CD4-positive, alpha-beta T cell treated with Interleukin-17A for 4 hours (primary cell): ENCODE measurements at regions not wholly inside any gene's neighbourhood (a gene's known extent, or its start where the extent isn't known, plus 50 kb on each side); places are given as distances from the start of the nearest gene placed in this dataset.

Experiments used
- DNase-seq: peaks from one replicate; pipeline ENCODE4 v3.0.0-alpha.2; 2020; ENCODE audit warnings: mixed read lengths

DNA sequence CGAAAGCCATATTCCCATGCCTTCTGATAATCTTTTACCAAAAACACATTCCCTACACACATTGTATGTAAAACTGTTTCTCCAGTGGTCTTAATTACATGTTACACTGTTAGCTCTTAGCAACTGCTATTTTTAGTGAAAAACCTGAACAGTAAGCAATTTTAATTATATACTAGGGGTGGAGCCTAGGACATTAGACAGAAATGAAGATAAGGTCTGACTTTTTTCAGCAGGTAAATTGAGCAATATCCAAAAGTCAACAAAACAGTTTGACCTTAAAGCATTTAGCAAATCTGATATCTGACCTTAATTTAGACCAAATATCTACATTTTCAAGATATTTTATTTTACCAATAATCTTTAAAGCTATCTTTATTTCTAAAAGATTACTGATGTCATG lies 60.2 kb downstream of the PDE6H start:
- no peak for DNase-seq

DNA sequence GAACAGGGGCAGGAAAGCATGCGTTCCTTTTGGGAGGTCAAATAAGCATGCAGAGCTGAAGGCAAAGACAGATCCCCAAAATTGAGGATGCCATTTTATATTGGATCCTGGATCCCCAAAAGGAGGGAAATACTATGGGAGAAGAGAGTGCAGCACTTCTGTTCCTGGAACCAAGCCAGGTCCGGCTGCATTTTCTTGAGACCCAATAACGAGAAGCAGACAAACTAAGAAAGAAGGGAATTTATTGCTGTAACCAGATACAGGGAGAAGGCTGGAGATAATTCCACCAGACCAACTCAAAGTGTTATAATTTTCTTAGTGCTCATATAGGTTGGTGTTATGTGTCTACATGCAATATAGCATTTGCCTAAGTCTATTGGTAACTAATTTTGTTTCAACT lies 60.8 kb downstream of the PDE6H start:
- no peak for DNase-seq

DNA sequence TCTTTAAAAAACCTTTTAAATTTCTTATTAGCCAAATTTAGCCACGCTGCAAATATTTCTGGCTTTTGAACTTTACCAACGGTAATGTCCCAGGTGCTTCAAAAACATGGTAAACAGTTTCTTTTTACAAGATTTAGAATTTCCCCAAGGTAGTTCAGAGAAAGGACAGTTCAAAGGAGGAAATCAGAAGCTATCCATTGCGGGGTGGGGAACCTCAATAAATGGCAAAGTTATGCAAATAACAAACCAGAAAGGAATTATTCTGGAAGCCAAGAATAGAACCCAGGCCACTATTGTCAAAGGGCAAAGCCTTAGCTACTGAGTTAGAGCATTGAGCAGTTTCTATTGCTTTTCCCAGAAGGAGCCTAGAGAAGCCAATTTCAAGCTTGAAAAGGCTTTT lies 62.3 kb downstream of the PDE6H start:
- DNase-seq: no peak

DNA sequence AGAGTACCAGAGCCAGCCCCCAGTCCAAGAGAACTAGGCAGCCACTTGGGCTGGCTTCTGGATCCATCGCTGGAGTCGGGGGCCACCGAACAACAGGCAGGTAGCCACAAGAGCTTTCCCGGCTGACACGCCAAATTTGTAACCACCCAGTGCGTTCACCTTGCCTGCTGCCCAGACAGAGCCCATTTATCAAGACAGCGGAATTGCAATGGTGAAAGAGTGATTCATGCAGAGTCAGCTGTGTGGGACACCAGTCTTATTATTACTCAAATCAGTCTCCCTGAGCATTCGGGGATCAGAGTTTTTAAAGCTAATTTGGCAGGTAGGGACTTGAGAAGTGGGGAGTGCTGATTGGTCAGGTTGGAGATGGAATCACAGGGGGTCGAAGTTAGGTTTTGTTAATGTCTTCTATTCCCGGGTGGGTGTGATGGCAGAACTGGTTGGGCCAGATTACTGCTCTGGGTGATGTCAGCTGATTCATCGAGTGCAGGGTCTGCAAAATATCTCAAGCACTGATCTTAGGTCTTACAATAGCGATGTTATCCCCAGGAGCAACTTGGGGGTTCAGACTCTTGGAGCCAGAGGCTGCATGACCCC lies 64.3 kb downstream of the PDE6H start:
- no peak for DNase-seq

DNA sequence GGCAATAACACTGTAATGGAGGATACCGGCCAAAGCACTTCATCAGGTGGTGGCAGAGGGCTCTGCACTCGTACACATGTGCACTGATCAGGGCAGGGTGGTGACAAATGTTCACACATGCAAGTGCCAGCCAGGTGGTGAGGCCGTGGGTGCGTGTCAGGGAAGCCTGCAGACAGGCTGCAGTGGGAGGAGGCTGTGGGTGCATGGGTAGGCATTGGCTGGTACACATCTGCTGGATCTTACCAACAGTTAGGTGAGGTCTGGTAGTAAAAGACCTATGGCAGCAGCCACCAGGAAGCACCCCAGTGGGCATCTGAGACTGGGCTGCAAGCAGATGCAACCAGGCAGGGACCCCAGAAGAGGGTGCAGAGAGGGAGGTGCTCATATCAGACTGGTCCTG lies 65.3 kb downstream of the PDE6H start:
- no peak for DNase-seq

DNA sequence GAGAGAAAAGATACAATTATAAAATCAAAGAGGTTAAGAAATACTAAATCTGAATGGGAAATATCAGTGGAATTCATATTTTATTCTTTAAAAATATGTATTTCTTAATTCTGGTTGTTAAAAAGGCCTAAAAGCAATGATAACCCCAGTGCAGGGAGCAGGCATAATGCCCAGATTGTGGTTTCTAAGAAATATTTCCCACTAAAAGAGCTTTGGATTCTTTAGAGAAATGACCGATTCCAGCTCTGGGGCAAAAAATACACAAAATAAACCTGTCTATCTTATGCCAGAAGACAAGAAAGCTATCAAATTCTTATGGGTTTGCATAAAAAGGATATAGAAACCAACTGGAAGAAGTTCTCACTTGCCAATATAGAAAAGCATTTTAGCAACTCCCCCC lies 71.6 kb downstream of the PDE6H start:
- no peak for DNase-seq

DNA sequence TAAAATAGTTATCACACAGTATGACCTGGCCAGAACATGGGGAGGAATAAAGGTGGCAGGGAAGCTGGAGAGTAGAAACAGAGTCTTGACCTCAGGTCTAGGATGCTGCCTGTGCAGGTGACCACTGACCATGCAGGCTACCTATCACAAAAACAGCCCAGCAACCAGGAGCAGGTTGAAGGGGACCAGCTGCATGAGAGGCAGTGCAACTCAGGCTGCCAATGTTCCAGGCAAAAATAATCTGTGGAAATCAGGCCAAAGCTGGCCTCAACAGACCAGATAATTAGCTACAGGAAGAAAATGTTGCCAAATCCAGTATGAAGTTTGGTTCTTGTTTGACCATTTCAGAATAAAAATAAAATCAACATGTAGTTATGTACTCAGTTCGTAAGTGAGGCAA lies 72.6 kb downstream of the PDE6H start:
- no peak for DNase-seq

DNA sequence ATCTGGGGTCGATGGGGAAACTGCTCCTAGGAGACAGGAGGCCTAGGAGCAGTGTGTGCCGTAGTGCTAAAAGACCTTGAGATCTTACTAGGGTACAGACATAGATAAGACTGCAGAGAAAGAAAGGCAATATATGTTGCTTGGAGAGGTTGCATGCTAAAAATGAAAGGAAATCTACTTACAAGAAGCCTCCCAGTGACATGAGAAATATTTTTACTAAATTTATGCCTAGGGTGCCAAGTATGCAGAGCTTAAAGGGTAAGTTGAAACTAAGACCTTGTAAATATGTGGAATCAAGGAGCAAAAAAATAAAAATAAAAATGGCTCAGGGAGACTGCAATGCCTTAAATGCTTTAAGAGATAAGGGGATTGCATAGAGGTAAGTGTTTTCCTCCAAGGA lies 74.8 kb downstream of the PDE6H start:
- no peak for DNase-seq

DNA sequence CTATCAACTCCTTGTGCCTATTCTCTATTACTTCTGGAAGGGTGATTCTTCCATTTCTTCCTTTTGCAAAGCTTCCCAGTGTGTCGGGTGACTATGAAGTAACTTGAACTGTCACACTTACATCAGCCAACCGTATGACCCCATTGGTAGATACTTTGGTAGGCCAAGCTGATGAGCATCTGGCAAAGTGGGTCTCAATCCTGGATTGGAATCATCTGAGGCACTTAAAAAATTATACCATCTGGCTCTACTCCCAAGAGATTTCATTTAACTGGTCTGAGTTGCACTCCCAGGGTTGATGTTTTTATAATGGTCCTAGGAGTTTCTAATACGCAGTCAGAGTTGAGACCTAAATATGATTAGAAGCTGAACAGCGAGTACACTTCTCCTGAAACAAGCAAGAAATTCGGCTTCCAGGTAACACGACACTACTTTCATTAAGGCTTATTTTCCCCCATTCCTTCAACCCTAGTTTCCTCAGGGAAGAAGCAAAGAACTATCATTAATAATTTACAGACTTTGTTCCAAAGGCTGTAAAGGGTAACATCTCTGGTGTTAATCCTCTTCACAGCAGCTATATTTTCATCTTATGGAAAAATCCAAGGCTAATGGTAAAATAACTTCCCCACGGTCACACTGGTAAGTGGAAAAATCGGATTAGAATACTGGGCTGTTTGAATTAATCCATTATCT lies 76.8 kb downstream of the PDE6H start:
- no peak for DNase-seq

DNA sequence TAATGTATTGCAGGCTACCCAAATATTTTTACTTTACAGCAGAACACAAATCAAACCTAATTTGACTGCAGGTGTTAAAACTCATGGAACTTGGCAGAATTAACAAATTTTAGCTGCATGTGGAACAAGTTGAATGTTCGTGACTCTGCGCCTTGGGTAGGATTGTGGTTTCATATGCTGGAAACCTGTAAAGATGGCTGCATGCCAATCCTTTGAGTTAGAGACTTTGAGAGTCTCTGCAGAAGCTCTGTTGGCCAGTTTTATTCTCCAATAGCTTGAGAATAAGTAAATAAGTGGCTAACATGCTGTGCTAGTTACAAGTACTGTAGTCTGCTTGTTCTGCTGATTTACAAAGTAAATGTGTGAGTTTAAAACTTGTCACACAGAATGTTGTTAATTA lies 77.8 kb downstream of the PDE6H start:
- peak; percentile 75 for DNase-seq

DNA sequence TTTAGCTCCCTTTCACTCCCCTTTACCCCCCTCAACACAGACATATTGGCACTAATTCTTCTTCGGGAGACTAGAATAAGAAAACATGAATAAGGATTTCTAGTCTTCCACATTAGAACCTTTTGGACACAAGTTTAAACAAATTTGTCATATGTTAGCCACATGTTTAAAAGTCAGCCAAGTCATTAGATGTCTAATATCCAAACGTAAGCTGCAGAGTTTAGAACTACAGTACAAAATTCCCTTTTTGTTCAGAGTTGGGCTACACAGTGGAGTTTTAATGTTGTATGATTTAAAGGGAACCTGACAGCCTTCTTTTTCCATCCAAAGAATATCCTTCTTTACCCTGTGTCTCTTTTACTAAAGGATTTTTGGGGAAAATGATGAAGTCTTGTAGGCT lies 79.8 kb downstream of the PDE6H start:
- no peak for DNase-seq

DNA sequence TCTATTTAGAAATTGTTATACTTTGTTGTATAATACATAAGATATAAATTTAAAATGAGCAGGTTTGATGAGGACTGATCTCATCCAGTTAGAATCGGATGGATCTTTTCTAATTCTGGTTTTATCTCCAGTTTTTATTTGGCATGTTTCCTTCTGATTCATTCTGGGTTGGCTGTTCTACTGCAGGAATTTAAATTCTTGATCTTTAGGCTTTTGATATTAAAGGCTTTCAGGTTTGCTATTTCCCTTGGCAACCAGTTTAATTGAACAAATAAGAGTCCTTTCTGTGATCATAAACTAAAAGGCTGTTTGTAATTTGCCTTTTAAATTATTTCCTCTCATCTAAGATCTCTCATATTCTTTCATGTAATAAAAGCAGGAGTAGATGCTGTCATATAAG lies 83.4 kb downstream of the PDE6H start:
- no peak for DNase-seq
